IMR-90 (cell line): ENCODE measurements at regions not wholly inside any gene's neighbourhood (a gene's known extent, or its start where the extent isn't known, plus 50 kb on each side); places are given as distances from the start of the nearest gene placed in this dataset.

Experiments
- ATAC-seq: fragments of 200-7000 bp; cut with Tn5 transposase; 2 replicates; pipeline ENCODE4 v1.9.1; 2020; ENCODE audit warnings: low read depth, mild to moderate bottlenecking, moderate library complexity
- BruUV-seq: library from RNA; stranded (reverse); fragments of 400-500 nt; replicated peaks from 2 replicates; lab custom pipeline; 2021; lab: Mats Ljungman, UMichigan
- CTCF ChIA-PET: fragments of 300-600 bp; formaldehyde crosslinking; extraction: SDS; loops from one replicate; lab custom pipeline; 2021; ENCODE audit warnings: antibody characterized with exemption; lab: Yijun Ruan, JAX
- POLR2A ChIA-PET: fragments of 300-600 bp; sonication (Branson Sonifier 250); formaldehyde crosslinking; loops from one replicate; lab custom pipeline; 2022; ENCODE audit warnings: antibody characterized with exemption; ENCODE audit not compliant: unreplicated experiment; lab: Charles Lee
- DNase-seq: peaks from one replicate; pipeline ENCODE4 v3.0.0; 2013
- H2AFZ ChIP-seq: replicated peaks from 2 replicates; pipeline ENCODE3; 2013; ENCODE audit warnings: low read length, mild to moderate bottlenecking; ENCODE audit not compliant: poor library complexity
- H2AK5ac ChIP-seq: 2 replicates; pipeline ENCODE4 v1.6.1; 2013; ENCODE audit warnings: low read depth, low read length, inconsistent platforms
- H2AK9ac ChIP-seq: replicated peaks from 2 replicates; pipeline ENCODE3; 2013; ENCODE audit warnings: mild to moderate bottlenecking, low read depth, low read length, moderate library complexity; ENCODE audit not compliant: poor library complexity
- H2BK120ac ChIP-seq: 2 replicates; pipeline ENCODE4 v1.6.1; 2013; ENCODE audit warnings: low read depth, low read length, inconsistent platforms
- H2BK15ac ChIP-seq: 3 replicates; pipeline ENCODE4 v1.6.1; 2013; ENCODE audit warnings: low read depth, low read length, inconsistent platforms
- H2BK20ac ChIP-seq: 2 replicates; pipeline ENCODE4 v1.6.1; 2013; ENCODE audit warnings: low read depth, mild to moderate bottlenecking, inconsistent platforms, low read length, moderate library complexity
- H2BK5ac ChIP-seq: 2 replicates; pipeline ENCODE4 v1.6.1; 2013; ENCODE audit warnings: mild to moderate bottlenecking, low read depth, low read length, inconsistent platforms; ENCODE audit not compliant: poor library complexity, severe bottlenecking
- H3K14ac ChIP-seq: replicated peaks from 2 replicates; pipeline ENCODE4 v1.6.1; 2013; ENCODE audit warnings: low read depth, low read length, inconsistent platforms
- H3K18ac ChIP-seq: 2 replicates; pipeline ENCODE4 v1.6.1; 2013; ENCODE audit warnings: low read depth, low read length, control low read depth
- H3K23ac ChIP-seq: 2 replicates; pipeline ENCODE4 v1.6.1; 2013; ENCODE audit warnings: low read depth, low read length, inconsistent platforms
- H3K27ac ChIP-seq: 2 replicates; pipeline ENCODE4 v1.5.1; 2013; ENCODE audit warnings: mild to moderate bottlenecking, control low read depth, low read length; ENCODE audit not compliant: insufficient read depth
- H3K27me3 ChIP-seq: 2 replicates; pipeline ENCODE4 v1.6.1; 2013; ENCODE audit warnings: low read length; ENCODE audit not compliant: control insufficient read depth, insufficient read depth
- H3K36me3 ChIP-seq: 2 replicates; pipeline ENCODE4 v1.6.1; 2013; ENCODE audit warnings: low read length, mixed read lengths; ENCODE audit not compliant: control insufficient read depth, insufficient read depth
- H3K4ac ChIP-seq: 2 replicates; pipeline ENCODE4 v1.6.1; 2013; ENCODE audit warnings: low read depth, low read length, inconsistent platforms
- H3K4me1 ChIP-seq: 2 replicates; pipeline ENCODE4 v1.6.1; 2013; ENCODE audit warnings: low read length, mixed read lengths; ENCODE audit not compliant: control insufficient read depth, insufficient read depth
- H3K4me2 ChIP-seq: 2 replicates; pipeline ENCODE4 v1.6.1; 2013; ENCODE audit warnings: low read depth, mild to moderate bottlenecking, control low read depth, low read length, moderate library complexity
- H3K4me3 ChIP-seq: 2 replicates; pipeline ENCODE4 v1.5.1; 2013; ENCODE audit warnings: low read depth, mild to moderate bottlenecking, control low read depth, low read length, moderate library complexity; ENCODE audit not compliant: insufficient read depth
- H3K56ac ChIP-seq: 2 replicates; pipeline ENCODE4 v1.6.1; 2013; ENCODE audit warnings: low read length, inconsistent platforms; ENCODE audit not compliant: insufficient read depth; ENCODE audit errors: extremely low read depth
- H3K79me1 ChIP-seq, 2 experiments: 2 replicates each; pipeline ENCODE4 v1.6.1; 2013; ENCODE audit warnings: low read length in 2 of 2, inconsistent platforms in 1 of 2, low read depth in 1 of 2
- H3K9ac ChIP-seq: 2 replicates; pipeline ENCODE4 v1.6.1; 2013; ENCODE audit warnings: low read depth, low read length, control low read depth
- H3K9me1 ChIP-seq: 2 replicates; pipeline ENCODE4 v1.6.1; 2013; ENCODE audit warnings: low read length, inconsistent platforms; ENCODE audit not compliant: insufficient read depth
- H3K9me3 ChIP-seq: 2 replicates; pipeline ENCODE4 v1.6.1; 2013; ENCODE audit warnings: low read length; ENCODE audit not compliant: control insufficient read depth, insufficient read depth
- H4K20me1 ChIP-seq: 2 replicates; pipeline ENCODE4 v1.6.1; 2013; ENCODE audit warnings: low read length, inconsistent platforms; ENCODE audit not compliant: insufficient read depth
- H4K5ac ChIP-seq: 2 replicates; pipeline ENCODE4 v1.6.1; 2013; ENCODE audit warnings: mild to moderate bottlenecking, low read depth, low read length, control low read depth
- H4K8ac ChIP-seq, 2 experiments: 2 replicates each; pipeline ENCODE4 v1.6.1; 2013; ENCODE audit warnings: low read depth in 2 of 2, low read length in 2 of 2, control low read depth in 1 of 2, inconsistent platforms in 1 of 2
- H4K91ac ChIP-seq: 2 replicates; pipeline ENCODE4 v1.6.1; 2013; ENCODE audit warnings: low read depth, low read length, inconsistent platforms; ENCODE audit not compliant: insufficient read depth
- MAFK ChIP-seq: IDR thresholded peaks from 2 replicates; pipeline ENCODE4 v1.6.1; 2012; ENCODE audit warnings: low read depth, low read length, improper control_type of control experiment
- MAZ ChIP-seq: IDR thresholded peaks from 2 replicates; pipeline ENCODE4 v1.6.1; 2012; ENCODE audit warnings: low read depth, mild to moderate bottlenecking, low read length, improper control_type of control experiment, moderate library complexity, borderline replicate concordance
- WGBS, 2 experiments: methylation state at CpG; one replicate each; pipeline versions ENCODE4 v1.1.5 to v1.1.7; 2013; ENCODE audit warnings: missing lambda C conversion rate in 2 of 2; ENCODE audit not compliant: insufficient read length in 1 of 2; ENCODE audit errors: extremely low coverage in 2 of 2; 5-methylcytosine and 5-hydroxymethylcytosine counted together
- dilution Hi-C: fragments of 300-500 bp; cut with HindIII; formaldehyde crosslinking; loops from one replicate; pipeline ENCODE4 v1.14.3; 2018; ENCODE audit warnings: low sequenced_read_pairs; ENCODE audit not compliant: unreplicated experiment
- in situ Hi-C: fragments of 300-500 bp; cut with MboI; formaldehyde crosslinking; loops from 3 replicates; pipeline ENCODE4 v1.14.3; 2019; ENCODE audit warnings: low sequenced_read_pairs, inconsistent platforms, mixed read lengths
- intact Hi-C: fragments of 100-400 bp; cut with micrococcal nuclease; formaldehyde crosslinking; loops from 2 replicates; pipeline ENCODE4 v1.10.0; 2022
- TF ChIP-seq, protein P1 (sequence below): fragments of 150-350 bp; IDR thresholded peaks from 2 replicates; pipeline ENCODE4 v1.6.1; 2016; ENCODE audit warnings: low read depth, mild to moderate bottlenecking, low read length, moderate library complexity, borderline replicate concordance

DNA sequence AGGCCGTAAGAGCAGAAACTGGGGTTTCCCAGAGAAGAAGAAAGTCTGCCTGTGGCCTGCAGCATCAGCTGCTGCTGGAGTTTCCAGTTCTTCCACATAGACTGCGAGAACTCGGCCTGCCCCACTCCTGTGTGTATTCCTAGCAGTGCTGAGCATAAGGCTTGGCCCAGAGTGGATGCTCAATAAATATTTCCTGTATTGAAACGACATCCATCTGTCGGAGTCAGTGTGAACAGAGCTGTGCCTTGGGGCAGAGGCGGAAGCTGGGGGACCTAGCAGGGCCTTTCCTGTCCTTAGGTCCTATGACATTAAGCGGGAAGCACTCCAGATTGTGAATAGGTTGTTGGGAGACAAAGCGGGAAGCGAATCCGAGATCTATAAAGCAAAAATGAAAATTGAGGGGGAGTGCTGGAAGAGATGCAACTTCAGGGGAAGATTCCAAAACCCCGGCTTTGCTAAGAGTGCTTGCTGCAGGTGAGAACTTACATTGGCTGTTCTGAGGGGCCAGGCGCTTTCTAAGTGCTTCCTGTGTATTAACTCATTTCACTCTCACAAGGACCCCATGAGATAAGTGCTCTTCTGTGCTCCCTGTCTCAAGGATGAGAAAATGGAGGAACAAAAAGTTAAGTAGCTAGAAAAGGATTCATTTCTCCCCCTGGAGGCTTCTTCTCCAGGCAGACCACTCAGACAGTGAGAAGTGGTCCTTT is 76.1 kb upstream of the CXCL14 start:
- Histone ChIP-seq H3K9me1 (no peaks in the 10 kb centered on the region), H2AFZ (no peak overlapping the region), H3K36me3 (no peaks in the 10 kb centered on the region), H2AK9ac (no peak overlapping the region), H3K9me3 (no peaks in the 10 kb centered on the region), H3K4ac (no peak overlapping the region), H2BK15ac (no peak overlapping the region), H2BK5ac (no peak overlapping the region), H2AK5ac (no peak overlapping the region), H3K23ac (no peak overlapping the region), H4K91ac (no peak overlapping the region), H3K18ac (no peak overlapping the region), H3K79me1 (no peaks in the 10 kb centered on the region), H3K9ac (no peak overlapping the region), H3K27ac (no peak overlapping the region), H2BK20ac (no peak overlapping the region), H2BK120ac (no peak overlapping the region), H3K27me3 (peaks cover 1% of the 10 kb centered on the region; the same call in 1 of the 2 replicates), H3K4me1 (no peaks in the 10 kb centered on the region), H3K56ac (no peak overlapping the region), H3K4me3 (no peak overlapping the region), H3K4me2 (no peak overlapping the region), H4K5ac (no peak overlapping the region), H3K14ac (no peak overlapping the region), H4K8ac (no peak overlapping the region), H4K20me1 (no peaks in the 10 kb centered on the region)
- BruUV-seq, result no TSS peak
- POLR2A ChIA-PET, result no interaction called here
- intact Hi-C loops (no loop called here), dilution Hi-C loops (no loop called here), in situ Hi-C loops (loop anchor here (25.0 kb wide), 1 partner anchor 457 kb away; no protein-coding TSS in a partner anchor)
- CTCF ChIA-PET, result no interaction called here
- DNase-seq (no peak), ATAC-seq (no peak)
- 43% methylated on average over 4 of the region's 12 CpGs; no CpG with 5 or more reads in 1 of the 2 experiments for WGBS, 2 experiments
- TF ChIP-seq MAFK, result no peak
- TF ChIP-seq MAZ, result no peak
- TF ChIP-seq, protein P1, sequence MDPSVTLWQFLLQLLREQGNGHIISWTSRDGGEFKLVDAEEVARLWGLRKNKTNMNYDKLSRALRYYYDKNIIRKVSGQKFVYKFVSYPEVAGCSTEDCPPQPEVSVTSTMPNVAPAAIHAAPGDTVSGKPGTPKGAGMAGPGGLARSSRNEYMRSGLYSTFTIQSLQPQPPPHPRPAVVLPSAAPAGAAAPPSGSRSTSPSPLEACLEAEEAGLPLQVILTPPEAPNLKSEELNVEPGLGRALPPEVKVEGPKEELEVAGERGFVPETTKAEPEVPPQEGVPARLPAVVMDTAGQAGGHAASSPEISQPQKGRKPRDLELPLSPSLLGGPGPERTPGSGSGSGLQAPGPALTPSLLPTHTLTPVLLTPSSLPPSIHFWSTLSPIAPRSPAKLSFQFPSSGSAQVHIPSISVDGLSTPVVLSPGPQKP, result no peak
